ENCODE measurements at regions not wholly inside any gene's neighbourhood (a gene's known extent, or its start where the extent isn't known, plus 50 kb on each side); places are given as distances from the start of the nearest gene placed in this dataset.

DNA sequence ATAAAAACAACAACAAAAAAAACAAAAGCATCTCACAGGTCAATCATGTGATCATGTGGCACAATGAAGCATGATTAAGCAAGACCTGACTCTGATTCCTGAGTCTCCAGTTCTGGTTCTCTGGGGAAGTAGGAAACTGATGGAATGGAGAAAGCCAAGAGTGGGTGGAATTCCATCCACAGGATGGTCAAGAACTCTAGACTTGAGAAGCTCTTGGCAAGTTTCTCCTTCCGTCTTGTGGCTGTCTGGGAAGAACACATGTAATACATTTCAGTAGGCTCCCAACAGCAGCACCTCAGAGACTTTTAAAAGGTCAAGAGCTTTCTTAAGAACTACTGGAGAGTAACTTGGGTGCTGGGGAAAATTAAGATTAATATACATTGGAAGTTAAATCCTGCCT lies 78.6 kb upstream of the TSHZ3 start (continued):
- TF ChIP-seq ZFP36 (IDR thresholded peaks at IDR 0.05; ENCODE audit: borderline replicate concordance, partially characterized antibody) = no peak
- TF ChIP-seq, protein P1, sequence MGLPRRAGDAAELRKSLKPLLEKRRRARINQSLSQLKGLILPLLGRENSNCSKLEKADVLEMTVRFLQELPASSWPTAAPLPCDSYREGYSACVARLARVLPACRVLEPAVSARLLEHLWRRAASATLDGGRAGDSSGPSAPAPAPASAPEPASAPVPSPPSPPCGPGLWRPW (IDR thresholded peaks at IDR 0.05) = no peak
- TF ChIP-seq POLR2AphosphoS2 (conservative IDR thresholded peaks at IDR 0.05; ENCODE audit: low read length) = no peak
- no peak for TF ChIP-seq EHF (CRISPR knock-in tag; IDR thresholded peaks at IDR 0.05)
- no peak for TF ChIP-seq KDM5A (IDR thresholded peaks at IDR 0.05)
- no peak for TF ChIP-seq EHMT2 (IDR thresholded peaks at IDR 0.05; ENCODE audit: low read depth)
- TF ChIP-seq FOSB (CRISPR knock-in tag; IDR thresholded peaks at IDR 0.05) = no peak
- no peak for TF ChIP-seq HOXB13 (CRISPR knock-in tag; IDR thresholded peaks at IDR 0.05; ENCODE audit: low read depth)
- no peak for TF ChIP-seq TFCP2L1 (CRISPR knock-in tag; IDR thresholded peaks at IDR 0.05)
- TF ChIP-seq, protein P2, sequence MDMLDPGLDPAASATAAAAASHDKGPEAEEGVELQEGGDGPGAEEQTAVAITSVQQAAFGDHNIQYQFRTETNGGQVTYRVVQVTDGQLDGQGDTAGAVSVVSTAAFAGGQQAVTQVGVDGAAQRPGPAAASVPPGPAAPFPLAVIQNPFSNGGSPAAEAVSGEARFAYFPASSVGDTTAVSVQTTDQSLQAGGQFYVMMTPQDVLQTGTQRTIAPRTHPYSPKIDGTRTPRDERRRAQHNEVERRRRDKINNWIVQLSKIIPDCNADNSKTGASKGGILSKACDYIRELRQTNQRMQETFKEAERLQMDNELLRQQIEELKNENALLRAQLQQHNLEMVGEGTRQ (IDR thresholded peaks at IDR 0.05) = no peak
- no peak for TF ChIP-seq HEYL (CRISPR knock-in tag; IDR thresholded peaks at IDR 0.05)
- no peak for TF ChIP-seq RNF2 (IDR thresholded peaks at IDR 0.05; ENCODE audit: borderline replicate concordance, low read depth)
- no peak for TF ChIP-seq JUN (IDR thresholded peaks at IDR 0.05)
- TF ChIP-seq, protein P3, sequence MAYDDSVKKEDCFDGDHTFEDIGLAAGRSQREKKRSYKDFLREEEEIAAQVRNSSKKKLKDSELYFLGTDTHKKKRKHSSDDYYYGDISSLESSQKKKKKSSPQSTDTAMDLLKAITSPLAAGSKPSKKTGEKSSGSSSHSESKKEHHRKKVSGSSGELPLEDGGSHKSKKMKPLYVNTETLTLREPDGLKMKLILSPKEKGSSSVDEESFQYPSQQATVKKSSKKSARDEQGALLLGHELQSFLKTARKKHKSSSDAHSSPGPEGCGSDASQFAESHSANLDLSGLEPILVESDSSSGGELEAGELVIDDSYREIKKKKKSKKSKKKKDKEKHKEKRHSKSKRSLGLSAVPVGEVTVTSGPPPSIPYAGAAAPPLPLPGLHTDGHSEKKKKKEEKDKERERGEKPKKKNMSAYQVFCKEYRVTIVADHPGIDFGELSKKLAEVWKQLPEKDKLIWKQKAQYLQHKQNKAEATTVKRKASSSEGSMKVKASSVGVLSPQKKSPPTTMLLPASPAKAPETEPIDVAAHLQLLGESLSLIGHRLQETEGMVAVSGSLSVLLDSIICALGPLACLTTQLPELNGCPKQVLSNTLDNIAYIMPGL (CRISPR knock-in tag; IDR thresholded peaks at IDR 0.05; ENCODE audit: borderline replicate concordance) = no peak

GRCh38 chr19:31430381-31430780 lies 81.1 kb upstream of the TSHZ3 start:
- no peak for ATAC-seq
- ChIA-PET CTCF (interaction anchor here (0.9 kb wide), 1 partner anchor 31 kb away, joined by 3 read pairs; no protein-coding TSS in a partner anchor), POLR2A (no interaction called here)

More at GRCh38 chr19:31430381-31430780, 81.1 kb upstream of the TSHZ3 start:
- Histone ChIP-seq H3K27ac (no peak overlapping the region), H3K4me3 (no peak overlapping the region), H3K4me2 (no peak overlapping the region), H3K9me3 (peaks cover 27% of the 10 kb centered on the region; the same call in 2 of the 3 replicates), H3K4me1 (no peaks in the 10 kb centered on the region)
- DNase-seq (ENCODE audit: low read depth in 1 of 2, low spot score in 1 of 2) = no peak
- WGBS (ENCODE audit: missing lambda C conversion rate) = 1% methylated on average over 4 of the region's 4 CpGs
- TF ChIP-seq KDM5A (IDR thresholded peaks at IDR 0.05) (no peak), GATA3 (IDR thresholded peaks at IDR 0.05; ENCODE audit: borderline replicate concordance) (no peak), HEYL (CRISPR knock-in tag; IDR thresholded peaks at IDR 0.05) (no peak), RNF2 (IDR thresholded peaks at IDR 0.05; ENCODE audit: borderline replicate concordance, low read depth) (no peak), ZSCAN20 (CRISPR knock-in tag; IDR thresholded peaks at IDR 0.05) (no peak), JUN (IDR thresholded peaks at IDR 0.05) (no peak), HDAC2 (IDR thresholded peaks at IDR 0.05) (no peak), POLR2AphosphoS2 (conservative IDR thresholded peaks at IDR 0.05; ENCODE audit: low read length) (no peak), TP53 (CRISPR knock-in tag; IDR thresholded peaks at IDR 0.05) (no peak), CTCF (IDR thresholded peaks at IDR 0.05) (no peak), FOSL2 (IDR thresholded peaks at IDR 0.05) (no peak), FOSL2 (CRISPR knock-in tag; IDR thresholded peaks at IDR 0.05) (no peak), ZFP36 (IDR thresholded peaks at IDR 0.05; ENCODE audit: borderline replicate concordance, partially characterized antibody) (no peak), NPAS2 (CRISPR knock-in tag; IDR thresholded peaks at IDR 0.05; ENCODE audit: borderline replicate concordance) (no peak)
- TF ChIP-seq, protein P4, sequence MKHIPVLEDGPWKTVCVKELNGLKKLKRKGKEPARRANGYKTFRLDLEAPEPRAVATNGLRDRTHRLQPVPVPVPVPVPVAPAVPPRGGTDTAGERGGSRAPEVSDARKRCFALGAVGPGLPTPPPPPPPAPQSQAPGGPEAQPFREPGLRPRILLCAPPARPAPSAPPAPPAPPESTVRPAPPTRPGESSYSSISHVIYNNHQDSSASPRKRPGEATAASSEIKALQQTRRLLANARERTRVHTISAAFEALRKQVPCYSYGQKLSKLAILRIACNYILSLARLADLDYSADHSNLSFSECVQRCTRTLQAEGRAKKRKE (CRISPR knock-in tag; IDR thresholded peaks at IDR 0.05; ENCODE audit: low read depth) = no peak
- FAIRE-seq = no peak

Measured in A549 (cell line).